ENCODE measurements at regions not wholly inside any gene's neighbourhood (a gene's known extent, or its start where the extent isn't known, plus 50 kb on each side); places are given as distances from the start of the nearest gene placed in this dataset.

DNA sequence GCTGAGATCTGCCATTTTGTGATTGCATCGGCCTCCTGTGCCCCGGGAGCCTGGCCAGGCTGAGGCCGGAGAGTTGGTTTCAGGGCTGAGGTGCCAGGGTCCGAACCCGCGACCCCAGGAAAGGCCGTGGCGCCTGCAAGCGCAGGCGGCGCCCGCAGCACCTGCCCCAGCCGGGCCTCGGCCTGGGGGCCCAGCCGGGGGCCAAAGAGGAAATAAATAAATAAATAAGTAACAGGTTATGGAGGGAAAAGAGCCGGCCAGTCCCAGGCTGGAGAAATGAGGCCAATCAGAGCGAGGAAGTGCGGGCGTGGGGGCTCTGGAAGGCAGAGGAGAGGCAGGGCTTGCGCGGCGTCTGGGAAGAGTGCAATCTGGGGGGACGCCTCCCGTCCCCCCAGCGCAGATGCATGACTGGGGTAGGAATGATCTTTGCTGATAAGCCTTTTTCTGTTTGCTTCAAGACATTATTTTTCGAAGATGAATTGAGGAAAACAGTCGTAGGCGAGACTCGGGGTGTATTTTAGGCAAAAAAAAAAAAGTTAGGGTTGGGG is 145.6 kb upstream of the ZNF536 start:
- intact Hi-C loops (cut with DNase I, micrococcal nuclease), result no loop called here
- peaks cover 0 to 20% of the 10 kb centered on the region in 2 experiments for H3K9me3 ChIP-seq (ENCODE audit: control insufficient read depth in 1 of 2, insufficient read depth in 1 of 2, low read length in 2 of 2)
- no peak for ATAC-seq (ENCODE audit: poor library complexity)
- Mint-ChIP-seq H3K27me3 (peaks cover 77% of the 10 kb centered on the region), H3K36me3 (ENCODE audit: low read depth) (no peaks in the 10 kb centered on the region), H3K4me3 (peak overlapping the region; percentile 83), H3K27ac (no peak overlapping the region), H3K4me1 (ENCODE audit: low read depth) (peaks cover 34% of the 10 kb centered on the region), H3K9me3 (no peaks in the 10 kb centered on the region)
- H3K4me1 ChIP-seq (ENCODE audit: insufficient read depth, low read length), result peaks cover 16% of the 10 kb centered on the region
- CTCF ChIA-PET, result no interaction called here
- DNase-seq, result no peak
- no peak overlapping the region for H3K4me3 ChIP-seq (ENCODE audit: low read length)
- no peaks in the 10 kb centered on the region for H3K36me3 ChIP-seq (ENCODE audit: insufficient read depth, low read length)
- TF ChIP-seq CTCF (IDR thresholded peaks at IDR 0.05), result no peak
- H3K27me3 ChIP-seq (ENCODE audit: control insufficient read depth in 1 of 2, insufficient read depth in 2 of 2, low read length in 2 of 2), result peaks cover 52 to 79% of the 10 kb centered on the region in 2 experiments
- no peak overlapping the region for H3K27ac ChIP-seq (ENCODE audit: low read depth in 1 of 2, low read length in 2 of 2)
- POLR2A ChIA-PET, result no interaction called here

DNA sequence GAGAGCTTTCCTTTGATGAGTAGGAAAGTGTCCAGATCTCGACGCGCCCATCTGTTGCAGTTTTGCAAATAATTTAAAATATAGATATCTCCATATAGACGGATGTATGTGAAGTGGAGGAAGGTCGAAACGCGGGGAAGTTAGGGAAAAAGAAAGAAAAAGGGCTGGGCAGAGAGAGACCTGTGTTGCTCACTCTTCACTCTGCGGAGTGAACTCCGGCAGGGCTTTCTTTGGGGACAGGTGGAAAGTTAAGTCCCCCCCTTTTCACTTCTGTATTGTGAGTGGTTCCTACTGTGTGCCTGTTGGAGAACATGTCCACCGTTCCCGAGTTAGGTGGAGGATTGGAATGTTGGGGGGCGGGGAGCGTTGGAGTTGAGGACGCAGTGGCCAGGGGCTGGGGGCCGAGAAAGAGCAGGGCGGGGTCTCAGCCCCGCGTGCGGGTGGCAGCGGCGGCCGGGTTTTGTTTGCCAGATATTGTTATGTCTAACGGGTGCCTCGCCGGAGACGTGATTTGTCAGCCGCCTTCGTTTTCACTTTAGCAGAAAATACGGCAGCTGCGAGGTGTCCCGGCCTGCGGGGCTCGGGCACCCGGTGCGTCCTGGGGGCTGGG is 145.1 kb upstream of the ZNF536 start:
- TF ChIP-seq CTCF (IDR thresholded peaks at IDR 0.05), result no peak
- peaks cover 46 to 75% of the 10 kb centered on the region in 2 experiments for H3K27me3 ChIP-seq (ENCODE audit: control insufficient read depth in 1 of 2, insufficient read depth in 2 of 2, low read length in 2 of 2)
- H3K9me3 Mint-ChIP-seq, result no peaks in the 10 kb centered on the region
- ATAC-seq (ENCODE audit: poor library complexity) (no peak), DNase-seq (peak in 1 of 14 experiments; percentile 7)
- H3K36me3 ChIP-seq (ENCODE audit: insufficient read depth, low read length), result no peaks in the 10 kb centered on the region
- H3K4me3 Mint-ChIP-seq, result peak overlapping the region; percentile 83
- H3K27ac ChIP-seq (ENCODE audit: low read depth in 1 of 2, low read length in 2 of 2), result no peak overlapping the region
- H3K4me1 Mint-ChIP-seq (ENCODE audit: low read depth), result peaks cover 34% of the 10 kb centered on the region
- intact Hi-C loops (cut with DNase I, micrococcal nuclease), result no loop called here
- POLR2A ChIA-PET, result no interaction called here
- peak overlapping the region; percentile 25 for H3K4me3 ChIP-seq (ENCODE audit: low read length)
- no peaks in the 10 kb centered on the region for H3K36me3 Mint-ChIP-seq (ENCODE audit: low read depth)
- peaks cover 77% of the 10 kb centered on the region for H3K27me3 Mint-ChIP-seq
- H3K4me1 ChIP-seq (ENCODE audit: insufficient read depth, low read length), result peaks cover 16% of the 10 kb centered on the region
- CTCF ChIA-PET, result no interaction called here
- peaks cover 0 to 15% of the 10 kb centered on the region in 2 experiments for H3K9me3 ChIP-seq (ENCODE audit: control insufficient read depth in 1 of 2, insufficient read depth in 1 of 2, low read length in 2 of 2)
- no peak overlapping the region for H3K27ac Mint-ChIP-seq

DNA sequence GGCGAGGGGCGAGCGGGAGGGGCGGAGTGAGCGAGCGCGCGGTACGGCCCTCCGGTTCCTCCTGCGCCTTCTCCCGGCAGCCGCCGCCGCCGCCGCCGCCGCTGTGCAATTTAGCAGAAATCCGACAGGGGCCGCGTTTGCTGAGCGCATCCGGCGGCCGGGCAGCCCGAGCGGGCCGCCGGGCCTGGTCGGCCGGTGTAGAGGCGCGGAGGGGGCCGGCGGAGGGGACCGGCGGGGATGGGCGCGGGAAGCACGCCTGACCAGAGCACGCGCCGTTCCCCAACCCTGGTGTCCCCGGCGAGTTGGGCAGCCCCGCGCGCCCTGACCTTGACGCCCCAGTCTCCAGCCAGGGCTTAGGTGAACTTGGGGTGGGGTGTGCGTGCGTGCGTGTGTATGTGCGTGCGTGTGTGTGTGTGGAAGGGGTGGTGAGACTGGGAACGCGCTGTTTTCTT is 144.5 kb upstream of the ZNF536 start:
- Mint-ChIP-seq H3K27me3 (peaks cover 82% of the 10 kb centered on the region), H3K9me3 (no peaks in the 10 kb centered on the region), H3K36me3 (ENCODE audit: low read depth) (no peaks in the 10 kb centered on the region), H3K4me3 (peak overlapping the region; percentile 42), H3K4me1 (ENCODE audit: low read depth) (peaks cover 34% of the 10 kb centered on the region), H3K27ac (no peak overlapping the region)
- H3K27me3 ChIP-seq (ENCODE audit: control insufficient read depth in 1 of 2, insufficient read depth in 2 of 2, low read length in 2 of 2), result peaks cover 47 to 72% of the 10 kb centered on the region in 2 experiments
- ATAC-seq (ENCODE audit: poor library complexity) (no peak), DNase-seq (peak in 4 of 14 experiments; percentile 11 to 41 (median 14))
- H3K36me3 ChIP-seq (ENCODE audit: insufficient read depth, low read length), result no peaks in the 10 kb centered on the region
- intact Hi-C loops (cut with DNase I, micrococcal nuclease), result no loop called here
- ChIA-PET CTCF (no interaction called here), POLR2A (no interaction called here)
- TF ChIP-seq CTCF (IDR thresholded peaks at IDR 0.05), result no peak
- no peak overlapping the region for H3K27ac ChIP-seq (ENCODE audit: low read depth in 1 of 2, low read length in 2 of 2)
- H3K4me3 ChIP-seq (ENCODE audit: low read length), result no peak overlapping the region
- H3K4me1 ChIP-seq (ENCODE audit: insufficient read depth, low read length), result peaks cover 16% of the 10 kb centered on the region
- H3K9me3 ChIP-seq (ENCODE audit: control insufficient read depth in 1 of 2, insufficient read depth in 1 of 2, low read length in 2 of 2), result peaks cover 0 to 12% of the 10 kb centered on the region in 2 experiments

All from CD4-positive, alpha-beta T cell (primary cell).